ENCODE measurements at regions not wholly inside any gene's neighbourhood (a gene's known extent, or its start where the extent isn't known, plus 50 kb on each side); places are given as distances from the start of the nearest gene placed in this dataset.
"Not testable (repeated sequence)": the region's sequence is repeated elsewhere in the genome, so short reads cannot be mapped to it uniquely, and the experiment has no call there.

DNA sequence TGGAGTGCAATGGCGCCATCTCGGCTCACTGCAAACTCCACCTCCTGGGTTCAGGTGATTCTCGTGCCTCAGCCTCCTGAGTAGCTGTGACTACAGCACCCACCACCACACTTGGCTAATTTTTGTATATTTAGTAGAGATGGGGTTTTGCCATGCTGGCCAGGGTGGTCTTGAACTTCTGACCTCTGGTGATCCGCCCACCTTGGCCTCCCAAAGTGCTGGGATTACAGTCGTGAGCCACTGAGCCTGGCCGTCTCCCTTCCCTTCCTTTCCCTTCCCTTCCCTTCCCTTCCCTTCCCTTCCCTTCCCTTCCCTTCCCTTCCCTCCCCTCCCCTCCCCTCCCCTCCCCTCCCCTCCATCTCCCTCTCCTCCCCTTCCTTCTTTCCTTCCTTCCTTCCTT lies 248.9 kb downstream of the NPIPA7 start:
- not testable (repeated sequence) for H3K27me3 ChIP-seq (ENCODE audit: insufficient read depth, low read length); H3K4me3 ChIP-seq (ENCODE audit: low read length); H3K9me3 ChIP-seq (ENCODE audit: insufficient read depth, low read depth, low read length); H3K9ac ChIP-seq (ENCODE audit: low read depth, low read length); H3K27ac ChIP-seq (ENCODE audit: low read depth, low read length); H3K36me3 ChIP-seq (ENCODE audit: insufficient read depth, low read length); H3K4me1 ChIP-seq (ENCODE audit: insufficient read depth, low read length)
- 88% methylated on average over 2 of the region's 6 CpGs for WGBS

DNA sequence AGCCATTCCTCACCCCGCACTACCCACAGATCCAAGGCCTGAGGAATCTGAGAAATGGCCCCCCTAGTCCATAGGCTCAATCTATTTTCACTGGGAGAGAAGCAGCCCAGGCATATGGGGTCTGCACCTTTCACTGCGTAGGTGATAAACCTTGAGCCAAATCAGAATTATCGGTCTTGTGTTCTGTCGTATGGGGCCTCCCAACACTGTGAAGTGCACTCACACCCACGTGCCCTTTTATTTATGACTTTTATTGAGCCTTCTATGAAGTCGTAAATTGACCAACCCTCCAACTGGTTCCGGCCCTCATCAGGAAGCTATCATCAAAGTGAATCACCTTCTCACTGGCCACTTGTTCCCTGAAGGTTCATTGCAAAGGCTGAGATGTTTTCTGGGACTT lies 259.3 kb downstream of the NPIPA7 start:
- H3K9me3 ChIP-seq (ENCODE audit: insufficient read depth, low read depth, low read length); H3K36me3 ChIP-seq (ENCODE audit: insufficient read depth, low read length); H3K27ac ChIP-seq (ENCODE audit: low read depth, low read length); H3K9ac ChIP-seq (ENCODE audit: low read depth, low read length); H3K4me3 ChIP-seq (ENCODE audit: low read length); H3K4me1 ChIP-seq (ENCODE audit: insufficient read depth, low read length); H3K27me3 ChIP-seq (ENCODE audit: insufficient read depth, low read length): not testable (repeated sequence)
- 84% methylated on average over 7 of the region's 7 CpGs for WGBS

DNA sequence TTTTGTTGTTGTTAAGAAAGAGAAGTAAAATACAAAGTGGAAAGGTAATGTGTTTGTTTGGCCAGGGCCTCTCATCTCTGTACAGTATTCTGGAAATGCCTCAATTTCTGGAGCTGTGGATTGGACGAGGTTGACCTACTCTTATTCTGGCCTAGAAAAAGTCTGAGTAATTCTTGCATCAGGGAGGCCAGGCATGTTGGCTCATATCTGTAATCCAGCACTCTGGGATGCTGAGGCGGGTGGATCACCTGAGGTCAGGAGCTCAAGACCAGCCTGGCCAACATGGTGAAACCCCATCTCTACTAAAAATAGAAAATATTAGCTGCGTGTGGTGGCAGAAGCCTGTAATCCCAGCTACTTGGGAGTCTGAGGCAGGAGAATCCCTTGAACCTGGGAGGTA lies 259.8 kb downstream of the NPIPA7 start:
- H3K36me3 ChIP-seq (ENCODE audit: insufficient read depth, low read length); H3K27ac ChIP-seq (ENCODE audit: low read depth, low read length); H3K4me3 ChIP-seq (ENCODE audit: low read length); H3K9me3 ChIP-seq (ENCODE audit: insufficient read depth, low read depth, low read length); H3K27me3 ChIP-seq (ENCODE audit: insufficient read depth, low read length); H3K9ac ChIP-seq (ENCODE audit: low read depth, low read length); H3K4me1 ChIP-seq (ENCODE audit: insufficient read depth, low read length): not testable (repeated sequence)
- WGBS, result 91% methylated on average over 2 of the region's 3 CpGs

DNA sequence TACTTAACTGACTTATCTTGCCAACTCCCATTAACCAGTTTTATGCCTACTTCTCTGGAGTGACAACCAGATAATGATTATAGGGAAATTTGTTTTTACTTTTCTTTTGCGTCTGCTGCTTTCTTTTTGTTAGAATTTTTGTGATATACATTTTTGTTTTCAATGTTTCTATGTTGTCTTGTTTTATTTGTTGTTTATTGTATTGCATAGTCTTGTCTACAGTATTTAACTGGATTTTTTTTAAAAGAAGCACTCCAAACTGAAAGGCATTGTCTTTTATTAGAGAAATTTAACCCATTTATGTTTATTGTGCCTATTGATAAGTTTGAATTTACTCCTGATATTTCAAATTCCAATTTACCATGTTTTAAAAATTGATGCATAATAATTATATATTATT lies 264.9 kb downstream of the NPIPA7 start:
- H3K4me3 ChIP-seq (ENCODE audit: low read length); H3K9me3 ChIP-seq (ENCODE audit: insufficient read depth, low read depth, low read length); H3K9ac ChIP-seq (ENCODE audit: low read depth, low read length); H3K27me3 ChIP-seq (ENCODE audit: insufficient read depth, low read length); H3K4me1 ChIP-seq (ENCODE audit: insufficient read depth, low read length); H3K36me3 ChIP-seq (ENCODE audit: insufficient read depth, low read length); H3K27ac ChIP-seq (ENCODE audit: low read depth, low read length): not testable (repeated sequence)
- 59% methylated on average over 1 of the region's 1 CpG for WGBS

DNA sequence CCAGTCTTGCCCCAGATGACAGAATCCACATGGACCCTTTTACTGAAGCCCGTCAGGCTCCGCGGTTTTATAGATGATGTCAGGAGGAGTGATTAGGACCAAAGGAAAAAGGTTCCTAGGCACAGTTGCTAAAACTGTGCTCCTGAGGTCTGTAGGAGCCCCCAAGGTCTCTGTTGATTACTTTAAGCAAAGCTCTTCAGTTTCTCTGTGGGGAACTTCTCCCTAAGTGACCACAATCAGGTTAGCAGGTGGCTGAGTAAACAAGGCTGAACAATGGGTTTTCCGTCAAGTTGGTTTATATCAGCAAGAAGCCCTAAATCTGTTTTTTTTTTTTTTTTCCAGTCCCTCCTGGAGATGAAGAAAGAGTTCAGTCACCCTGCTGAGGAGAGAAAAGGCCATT lies 269.1 kb downstream of the NPIPA7 start:
- not testable (repeated sequence) for H3K4me1 ChIP-seq (ENCODE audit: insufficient read depth, low read length); H3K27me3 ChIP-seq (ENCODE audit: insufficient read depth, low read length); H3K36me3 ChIP-seq (ENCODE audit: insufficient read depth, low read length); H3K9me3 ChIP-seq (ENCODE audit: insufficient read depth, low read depth, low read length); H3K27ac ChIP-seq (ENCODE audit: low read depth, low read length); H3K4me3 ChIP-seq (ENCODE audit: low read length); H3K9ac ChIP-seq (ENCODE audit: low read depth, low read length)
- WGBS, result no CpG with 5 or more reads among the region's 4 CpGs

DNA sequence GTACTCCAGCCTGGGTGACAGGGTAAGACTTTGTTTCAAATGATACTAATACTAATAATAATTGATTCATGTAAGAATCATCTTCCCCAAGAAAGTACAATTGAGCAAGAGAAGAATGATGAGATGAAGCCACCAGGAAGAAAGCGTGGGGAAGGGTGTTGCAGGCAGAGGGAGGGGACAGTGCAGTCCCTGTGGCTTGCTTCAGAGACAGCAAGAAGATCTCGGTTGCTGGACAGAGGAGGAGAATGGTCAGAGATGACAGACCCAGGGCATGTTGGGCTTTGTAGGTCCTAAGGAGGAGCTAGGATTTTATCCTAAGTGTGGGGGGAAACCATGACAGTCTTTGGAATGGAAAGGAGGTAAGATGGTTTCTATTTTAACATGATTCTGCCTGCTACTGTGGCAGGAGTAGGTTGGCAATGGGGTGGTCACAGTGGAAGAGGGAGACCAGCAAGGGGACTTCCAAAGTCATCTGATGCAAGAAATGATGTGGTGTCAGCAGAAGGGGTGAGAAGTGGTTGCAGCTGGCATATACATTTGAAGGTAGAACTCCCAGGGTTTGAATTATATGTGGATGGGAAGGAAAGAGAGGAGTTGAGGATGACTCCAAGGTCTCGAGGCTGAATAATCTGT lies 293.4 kb downstream of the NPIPA7 start:
- not testable (repeated sequence) for H3K27me3 ChIP-seq (ENCODE audit: insufficient read depth, low read length); H3K9ac ChIP-seq (ENCODE audit: low read depth, low read length); H3K36me3 ChIP-seq (ENCODE audit: insufficient read depth, low read length); H3K9me3 ChIP-seq (ENCODE audit: insufficient read depth, low read depth, low read length); H3K4me3 ChIP-seq (ENCODE audit: low read length); H3K27ac ChIP-seq (ENCODE audit: low read depth, low read length); H3K4me1 ChIP-seq (ENCODE audit: insufficient read depth, low read length)
- no CpG with 5 or more reads among the region's 3 CpGs for WGBS

DNA sequence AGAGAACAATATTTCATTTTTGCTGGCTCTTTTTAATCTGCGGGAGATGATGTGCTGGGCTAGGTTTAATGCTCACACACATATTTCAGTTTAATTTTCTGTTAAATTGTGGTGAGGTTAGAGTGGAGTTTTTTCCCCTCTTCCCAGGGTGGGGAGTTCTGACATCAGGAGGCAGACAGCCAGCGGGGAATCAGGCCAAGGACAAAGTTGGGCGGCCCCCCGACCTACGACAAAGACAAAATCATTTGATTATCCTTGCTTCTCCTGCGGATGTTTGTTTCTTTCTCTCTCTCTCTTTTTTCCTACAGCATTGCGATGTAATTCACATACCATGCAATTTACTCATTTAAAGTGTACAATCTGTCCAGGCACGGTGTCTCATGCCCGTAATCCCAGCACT lies 295.9 kb downstream of the NPIPA7 start:
- H3K4me3 ChIP-seq (ENCODE audit: low read length); H3K4me1 ChIP-seq (ENCODE audit: insufficient read depth, low read length); H3K9me3 ChIP-seq (ENCODE audit: insufficient read depth, low read depth, low read length); H3K36me3 ChIP-seq (ENCODE audit: insufficient read depth, low read length); H3K9ac ChIP-seq (ENCODE audit: low read depth, low read length); H3K27ac ChIP-seq (ENCODE audit: low read depth, low read length); H3K27me3 ChIP-seq (ENCODE audit: insufficient read depth, low read length): not testable (repeated sequence)
- no CpG with 5 or more reads among the region's 9 CpGs for WGBS

DNA sequence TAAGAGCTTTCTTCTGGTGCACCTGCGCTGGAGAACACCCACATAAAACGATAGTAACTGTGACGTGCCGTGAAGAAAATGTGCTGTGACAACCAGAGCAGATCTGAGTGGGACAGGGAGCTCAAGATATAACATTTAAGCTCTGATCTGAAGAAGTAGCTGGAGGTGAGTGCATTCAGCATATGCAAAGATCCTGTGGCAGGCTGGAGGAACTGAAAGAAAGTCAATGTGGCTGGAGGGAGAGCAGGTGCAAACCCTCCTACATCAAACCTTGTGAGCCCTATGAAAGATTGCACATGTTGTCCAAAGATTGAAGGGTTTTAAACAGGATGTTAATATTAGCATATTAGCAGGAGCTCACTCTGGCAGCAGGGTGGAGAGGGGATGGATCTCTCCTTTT lies 342.9 kb downstream of the NPIPA7 start:
- H3K4me1 ChIP-seq (ENCODE audit: insufficient read depth, low read length); H3K27me3 ChIP-seq (ENCODE audit: insufficient read depth, low read length); H3K9ac ChIP-seq (ENCODE audit: low read depth, low read length); H3K4me3 ChIP-seq (ENCODE audit: low read length); H3K36me3 ChIP-seq (ENCODE audit: insufficient read depth, low read length); H3K27ac ChIP-seq (ENCODE audit: low read depth, low read length); H3K9me3 ChIP-seq (ENCODE audit: insufficient read depth, low read depth, low read length): not testable (repeated sequence)
- no CpG with 5 or more reads among the region's 4 CpGs for WGBS

DNA sequence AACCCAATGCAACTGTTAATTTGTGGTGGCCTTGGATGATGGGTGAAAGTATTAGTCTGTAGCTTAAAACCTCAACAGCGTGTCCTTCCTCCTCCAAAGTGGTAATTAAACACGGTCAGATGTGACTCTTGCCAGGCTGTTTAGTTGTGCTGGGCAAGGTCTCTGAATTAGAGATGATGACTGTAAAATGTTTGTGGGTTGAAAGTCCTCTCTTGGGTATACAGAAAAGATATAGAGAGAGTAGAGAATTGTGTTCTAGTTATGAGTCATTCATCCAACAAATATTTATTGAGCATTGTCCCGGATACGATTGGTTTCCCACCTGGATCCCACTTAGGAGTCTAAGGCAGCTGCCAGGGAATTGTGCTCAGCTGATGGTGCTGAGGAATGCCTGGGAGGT lies 343.7 kb downstream of the NPIPA7 start:
- H3K9me3 ChIP-seq (ENCODE audit: insufficient read depth, low read depth, low read length); H3K4me3 ChIP-seq (ENCODE audit: low read length); H3K9ac ChIP-seq (ENCODE audit: low read depth, low read length); H3K27ac ChIP-seq (ENCODE audit: low read depth, low read length); H3K27me3 ChIP-seq (ENCODE audit: insufficient read depth, low read length); H3K4me1 ChIP-seq (ENCODE audit: insufficient read depth, low read length); H3K36me3 ChIP-seq (ENCODE audit: insufficient read depth, low read length): not testable (repeated sequence)
- no CpG with 5 or more reads among the region's 4 CpGs for WGBS

DNA sequence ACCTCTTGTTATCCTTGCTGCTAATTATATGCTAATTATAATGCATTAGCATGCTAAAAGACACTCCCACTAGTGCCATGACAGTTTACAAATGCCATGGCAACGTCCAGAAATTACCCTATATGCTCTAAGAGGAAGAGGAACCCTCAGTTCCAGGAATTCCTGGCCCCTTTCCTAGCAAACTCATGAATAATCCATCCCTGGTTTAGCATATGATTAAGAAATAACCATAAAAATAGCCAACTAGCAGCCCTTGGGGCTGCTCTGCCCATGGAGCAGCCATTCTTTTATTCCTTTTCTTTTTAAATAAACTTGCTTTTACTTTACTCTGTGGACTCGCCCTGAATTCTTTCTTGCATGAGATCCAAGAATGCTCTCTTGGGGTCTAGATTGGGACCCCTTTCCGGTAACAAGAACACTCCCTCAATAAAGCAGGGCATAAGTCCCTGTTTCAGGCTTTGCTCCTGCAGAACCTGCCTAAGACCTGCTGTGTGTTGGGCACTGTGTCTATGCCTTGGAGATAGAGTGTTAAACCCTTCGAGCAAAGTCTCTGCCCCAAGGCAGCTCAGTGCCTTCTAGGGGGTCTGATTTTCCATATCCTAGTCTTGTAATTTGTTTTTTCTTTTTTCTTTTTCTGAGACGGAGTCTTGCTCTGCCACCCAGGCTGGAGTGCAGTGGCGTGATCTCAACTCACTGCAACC lies 345.0 kb downstream of the NPIPA7 start:
- H3K4me1 ChIP-seq (ENCODE audit: insufficient read depth, low read length); H3K9me3 ChIP-seq (ENCODE audit: insufficient read depth, low read depth, low read length): not testable (repeated sequence)
- WGBS, result no CpG with 5 or more reads among the region's 6 CpGs

DNA sequence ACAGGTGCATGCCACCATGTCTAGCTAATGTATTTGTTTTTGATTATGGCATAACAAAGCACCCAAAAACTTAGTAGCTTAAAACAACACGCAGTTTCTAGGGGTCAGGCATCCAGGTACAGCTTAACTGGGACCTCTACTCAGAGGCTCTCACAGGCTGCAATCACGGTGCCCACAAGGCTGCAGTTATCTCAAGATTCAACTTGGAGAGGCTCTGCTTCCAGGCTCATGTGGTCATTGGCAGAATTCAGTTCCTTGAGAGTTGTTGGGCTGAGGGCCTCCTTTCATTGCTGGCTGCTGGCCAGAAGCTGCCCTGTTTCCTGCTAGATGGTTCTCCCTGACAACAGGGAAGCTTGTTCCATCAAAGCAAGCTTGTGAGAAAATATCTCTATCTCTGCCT lies 348.1 kb downstream of the NPIPA7 start:
- not testable (repeated sequence) for H3K9me3 ChIP-seq (ENCODE audit: insufficient read depth, low read depth, low read length); H3K27me3 ChIP-seq (ENCODE audit: insufficient read depth, low read length); H3K4me3 ChIP-seq (ENCODE audit: low read length); H3K4me1 ChIP-seq (ENCODE audit: insufficient read depth, low read length); H3K36me3 ChIP-seq (ENCODE audit: insufficient read depth, low read length); H3K27ac ChIP-seq (ENCODE audit: low read depth, low read length); H3K9ac ChIP-seq (ENCODE audit: low read depth, low read length)
- no CpG with 5 or more reads among the region's 2 CpGs for WGBS

More for the DNA sequence above, 345.0 kb downstream of the NPIPA7 start:
- not testable (repeated sequence) for H3K27ac ChIP-seq (ENCODE audit: low read depth, low read length); H3K27me3 ChIP-seq (ENCODE audit: insufficient read depth, low read length); H3K9ac ChIP-seq (ENCODE audit: low read depth, low read length); H3K36me3 ChIP-seq (ENCODE audit: insufficient read depth, low read length); H3K4me3 ChIP-seq (ENCODE audit: low read length)

DNA sequence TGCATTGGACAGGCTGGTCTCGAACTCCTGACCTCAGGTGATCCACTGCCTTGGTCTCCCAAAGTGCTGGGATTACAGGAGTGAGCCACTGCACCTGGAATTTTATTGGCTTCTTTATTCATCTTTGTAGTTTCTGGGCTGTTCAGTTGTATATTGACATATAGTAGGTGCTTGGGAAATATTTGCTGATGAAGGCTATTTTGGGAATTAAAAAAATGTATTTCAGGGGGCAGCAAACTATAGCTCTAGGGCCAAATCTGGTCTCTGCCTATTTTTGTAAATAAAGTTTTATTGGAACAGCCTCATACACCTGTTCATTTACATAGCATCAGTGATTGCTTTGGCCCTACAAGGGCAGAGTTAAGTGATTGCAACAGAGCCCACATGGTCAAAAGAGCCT lies 363.6 kb downstream of the NPIPA7 start:
- not testable (repeated sequence) for H3K27me3 ChIP-seq (ENCODE audit: insufficient read depth, low read length)
- WGBS, result no CpG with 5 or more reads among the region's 1 CpG

More for the DNA sequence above, 363.6 kb downstream of the NPIPA7 start:
- not testable (repeated sequence) for H3K9ac ChIP-seq (ENCODE audit: low read depth, low read length); H3K36me3 ChIP-seq (ENCODE audit: insufficient read depth, low read length); H3K4me1 ChIP-seq (ENCODE audit: insufficient read depth, low read length); H3K27ac ChIP-seq (ENCODE audit: low read depth, low read length); H3K9me3 ChIP-seq (ENCODE audit: insufficient read depth, low read depth, low read length); H3K4me3 ChIP-seq (ENCODE audit: low read length)

Data from HUES64 (cell line).